Endothelial cell of umbilical vein (primary cell): ENCODE measurements at regions not wholly inside any gene's neighbourhood (a gene's known extent, or its start where the extent isn't known, plus 50 kb on each side); places are given as distances from the start of the nearest gene placed in this dataset.

Experiments used
- CTCF ChIP-seq, 2 donors: IDR thresholded peaks; 1 replicate in 1 of 2; 2 replicates in 1 of 2; pipeline ENCODE4 v1.5.1; 2011; ENCODE audit warnings: low read length in 2 of 2, mild to moderate bottlenecking in 2 of 2, moderate library complexity in 2 of 2, control low read depth in 1 of 2, inconsistent platforms in 1 of 2, low read depth in 1 of 2; ENCODE audit not compliant: insufficient read depth in 1 of 2; ENCODE audit errors: extremely low read depth in 1 of 2
- EZH2 ChIP-seq: IDR thresholded peaks from 2 replicates; pipeline ENCODE4 v1.6.1; 2012; ENCODE audit warnings: borderline replicate concordance, low read depth, mild to moderate bottlenecking, moderate library complexity, low read length, inconsistent platforms; ENCODE audit not compliant: severe bottlenecking
- FOS ChIP-seq: IDR thresholded peaks from 2 replicates; pipeline ENCODE4 v1.6.1; 2011; ENCODE audit warnings: mild to moderate bottlenecking, low read length, moderate library complexity, borderline replicate concordance; ENCODE audit not compliant: insufficient read depth
- POLR2A ChIP-seq: IDR thresholded peaks from 2 replicates; pipeline ENCODE4 v1.6.1; 2012; ENCODE audit warnings: low read depth, mild to moderate bottlenecking, control low read depth, low read length
- TF ChIP-seq, protein P1 (sequence below): IDR thresholded peaks from 2 replicates; pipeline ENCODE4 v1.6.1; 2011; ENCODE audit not compliant: insufficient read depth, insufficient read length

DNA sequence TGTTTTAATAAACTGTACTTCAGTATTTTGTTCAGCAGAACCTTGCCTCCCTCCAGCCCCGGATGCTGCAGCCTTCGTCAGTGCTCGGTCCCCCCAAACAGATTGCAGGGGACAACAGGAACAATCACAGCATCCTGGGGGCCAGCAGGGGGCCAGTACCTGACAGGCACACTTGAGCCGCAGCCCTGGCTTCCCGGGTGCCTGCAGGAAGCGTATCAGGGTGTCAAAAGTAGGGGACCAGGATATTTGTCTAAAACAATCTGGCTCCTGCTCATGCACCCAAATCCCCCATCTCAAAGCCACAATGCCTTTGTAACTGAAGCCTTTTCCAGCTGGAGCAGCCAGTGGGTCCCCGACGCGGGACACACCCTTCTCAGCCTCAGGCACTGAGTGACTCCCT lies 167.5 kb upstream of the TSHZ3 start:
- TF ChIP-seq POLR2A, result no peak
- TF ChIP-seq CTCF (IDR thresholded peaks at IDR 0.05; ENCODE audit: extremely low read depth in 1 of 2, insufficient read depth in 1 of 2, low read depth in 1 of 2, low read length in 2 of 2), result no peak
- TF ChIP-seq FOS, result no peak
- TF ChIP-seq, protein P1, sequence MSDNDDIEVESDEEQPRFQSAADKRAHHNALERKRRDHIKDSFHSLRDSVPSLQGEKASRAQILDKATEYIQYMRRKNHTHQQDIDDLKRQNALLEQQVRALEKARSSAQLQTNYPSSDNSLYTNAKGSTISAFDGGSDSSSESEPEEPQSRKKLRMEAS, result no peak
- TF ChIP-seq EZH2, result no peak
